ENCODE measurements at regions not wholly inside any gene's neighbourhood (a gene's known extent, or its start where the extent isn't known, plus 50 kb on each side); places are given as distances from the start of the nearest gene placed in this dataset.

DNA sequence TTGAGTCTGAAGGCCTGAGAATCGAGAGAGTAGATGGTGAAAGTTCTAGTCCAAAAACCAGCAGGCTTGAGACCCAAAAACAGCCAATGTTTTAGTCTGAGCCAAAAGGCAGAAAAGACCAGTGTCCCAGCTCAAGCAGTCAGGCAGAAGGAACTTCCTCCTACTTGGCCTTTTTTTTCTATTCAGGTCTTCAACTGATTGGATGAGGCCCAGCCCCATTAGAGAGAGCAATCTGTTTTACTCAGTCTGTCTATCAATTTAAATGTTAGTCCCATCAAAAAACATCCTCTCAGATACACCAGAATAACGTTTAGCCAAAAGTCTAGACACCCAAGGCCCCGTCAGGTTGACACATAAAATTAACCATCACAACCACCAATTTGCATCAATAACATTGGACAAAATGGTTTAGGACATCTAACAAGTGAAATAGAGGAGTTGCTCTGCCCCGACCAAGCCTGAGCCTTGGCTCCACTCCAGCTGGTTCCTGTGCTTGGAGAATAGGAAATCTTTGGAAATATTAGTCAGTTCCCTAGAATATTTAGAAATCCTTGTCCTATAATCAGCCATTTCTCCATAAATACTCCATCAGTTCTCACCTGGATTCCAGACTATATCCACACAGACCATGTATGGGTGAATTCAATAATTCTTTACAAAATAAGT, 51.4 kb upstream of the LIPC start:
- CTCF ChIA-PET = no interaction called here
- H3K4me3 ChIP-seq (ENCODE audit: low read depth, low read length, poor library complexity, severe bottlenecking) = no peak overlapping the region
- intact Hi-C loops (cut with micrococcal nuclease; ENCODE audit: unreplicated experiment) = no loop called here
- no peaks in the 10 kb centered on the region for H3K27me3 ChIP-seq (replicated peaks; ENCODE audit: insufficient read depth, low read depth, low read length, poor library complexity)
- peaks cover 3% of the 10 kb centered on the region for H3K9me3 ChIP-seq (ENCODE audit: low read depth, low read length, poor library complexity, severe bottlenecking)
- H3K4me1 ChIP-seq (ENCODE audit: insufficient read depth, low read length, poor library complexity, severe bottlenecking) = no peaks in the 10 kb centered on the region
- no peak for TF ChIP-seq EZH2 (IDR thresholded peaks at IDR 0.05; ENCODE audit: borderline replicate concordance, low read depth, low read length, poor library complexity, severe bottlenecking)
- no peaks in the 10 kb centered on the region for H3K36me3 ChIP-seq (ENCODE audit: insufficient read depth, low read length, poor library complexity, severe bottlenecking)
- no peak overlapping the region for H3K27ac ChIP-seq (ENCODE audit: low read depth, low read length, poor library complexity, severe bottlenecking)
- no TSS peak for BruUV-seq (replicated peaks)
- DNase-seq (ENCODE audit: low spot score) = no peak
- POLR2A ChIA-PET (ENCODE audit: low non-redundant PET) = no interaction called here

DNA sequence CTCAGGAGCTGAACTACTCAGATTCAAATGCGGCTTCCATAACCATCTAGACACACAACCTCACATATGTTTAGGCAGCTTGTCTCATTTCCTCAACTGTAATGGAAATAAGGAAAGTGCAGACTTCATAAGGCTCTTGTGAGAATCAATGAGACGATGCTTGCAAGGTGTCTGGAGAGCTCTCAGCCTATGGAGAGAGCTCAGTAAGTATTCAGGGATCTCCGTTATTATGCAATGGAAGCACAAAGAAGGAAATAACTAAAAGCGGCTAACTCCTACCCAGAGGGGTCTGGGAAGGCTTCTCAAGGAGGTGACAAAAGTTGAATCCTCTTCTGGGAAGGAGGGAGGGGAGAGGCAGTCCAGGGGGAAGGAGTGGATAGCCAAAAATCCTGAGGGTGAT, 50.1 kb upstream of the LIPC start:
- DNase-seq (ENCODE audit: low spot score) = no peak
- no peaks in the 10 kb centered on the region for H3K27me3 ChIP-seq (replicated peaks; ENCODE audit: insufficient read depth, low read depth, low read length, poor library complexity)
- no peak overlapping the region for H3K27ac ChIP-seq (ENCODE audit: low read depth, low read length, poor library complexity, severe bottlenecking)
- no peaks in the 10 kb centered on the region for H3K4me1 ChIP-seq (ENCODE audit: insufficient read depth, low read length, poor library complexity, severe bottlenecking)
- ChIA-PET CTCF (interaction anchor here (0.6 to 0.7 kb wide), 2 partner anchors 157 to 389 kb away, joined by 3 read pairs; partner anchors contain the start of gene MINDY2), POLR2A (ENCODE audit: low non-redundant PET) (no interaction called here)
- BruUV-seq (replicated peaks) = no TSS peak
- H3K9me3 ChIP-seq (ENCODE audit: low read depth, low read length, poor library complexity, severe bottlenecking) = peaks cover 3% of the 10 kb centered on the region
- no peaks in the 10 kb centered on the region for H3K36me3 ChIP-seq (ENCODE audit: insufficient read depth, low read length, poor library complexity, severe bottlenecking)
- intact Hi-C loops (cut with micrococcal nuclease; ENCODE audit: unreplicated experiment) = no loop called here
- H3K4me3 ChIP-seq (ENCODE audit: low read depth, low read length, poor library complexity, severe bottlenecking) = no peak overlapping the region
- TF ChIP-seq EZH2 (IDR thresholded peaks at IDR 0.05; ENCODE audit: borderline replicate concordance, low read depth, low read length, poor library complexity, severe bottlenecking) = no peak
- TF ChIP-seq, protein P1, sequence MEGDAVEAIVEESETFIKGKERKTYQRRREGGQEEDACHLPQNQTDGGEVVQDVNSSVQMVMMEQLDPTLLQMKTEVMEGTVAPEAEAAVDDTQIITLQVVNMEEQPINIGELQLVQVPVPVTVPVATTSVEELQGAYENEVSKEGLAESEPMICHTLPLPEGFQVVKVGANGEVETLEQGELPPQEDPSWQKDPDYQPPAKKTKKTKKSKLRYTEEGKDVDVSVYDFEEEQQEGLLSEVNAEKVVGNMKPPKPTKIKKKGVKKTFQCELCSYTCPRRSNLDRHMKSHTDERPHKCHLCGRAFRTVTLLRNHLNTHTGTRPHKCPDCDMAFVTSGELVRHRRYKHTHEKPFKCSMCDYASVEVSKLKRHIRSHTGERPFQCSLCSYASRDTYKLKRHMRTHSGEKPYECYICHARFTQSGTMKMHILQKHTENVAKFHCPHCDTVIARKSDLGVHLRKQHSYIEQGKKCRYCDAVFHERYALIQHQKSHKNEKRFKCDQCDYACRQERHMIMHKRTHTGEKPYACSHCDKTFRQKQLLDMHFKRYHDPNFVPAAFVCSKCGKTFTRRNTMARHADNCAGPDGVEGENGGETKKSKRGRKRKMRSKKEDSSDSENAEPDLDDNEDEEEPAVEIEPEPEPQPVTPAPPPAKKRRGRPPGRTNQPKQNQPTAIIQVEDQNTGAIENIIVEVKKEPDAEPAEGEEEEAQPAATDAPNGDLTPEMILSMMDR (conservative IDR thresholded peaks at IDR 0.05; ENCODE audit: low read depth, low read length) = no peak
